Bone marrow (tissue), 2 donors: ENCODE measurements at regions not wholly inside any gene's neighbourhood (a gene's known extent, or its start where the extent isn't known, plus 50 kb on each side); places are given as distances from the start of the nearest gene placed in this dataset.

Source experiments
- DNase-seq, 2 donors: peaks; one replicate each; lab custom pipeline; 2025; lab: John Stamatoyannopoulos, UW

DNA sequence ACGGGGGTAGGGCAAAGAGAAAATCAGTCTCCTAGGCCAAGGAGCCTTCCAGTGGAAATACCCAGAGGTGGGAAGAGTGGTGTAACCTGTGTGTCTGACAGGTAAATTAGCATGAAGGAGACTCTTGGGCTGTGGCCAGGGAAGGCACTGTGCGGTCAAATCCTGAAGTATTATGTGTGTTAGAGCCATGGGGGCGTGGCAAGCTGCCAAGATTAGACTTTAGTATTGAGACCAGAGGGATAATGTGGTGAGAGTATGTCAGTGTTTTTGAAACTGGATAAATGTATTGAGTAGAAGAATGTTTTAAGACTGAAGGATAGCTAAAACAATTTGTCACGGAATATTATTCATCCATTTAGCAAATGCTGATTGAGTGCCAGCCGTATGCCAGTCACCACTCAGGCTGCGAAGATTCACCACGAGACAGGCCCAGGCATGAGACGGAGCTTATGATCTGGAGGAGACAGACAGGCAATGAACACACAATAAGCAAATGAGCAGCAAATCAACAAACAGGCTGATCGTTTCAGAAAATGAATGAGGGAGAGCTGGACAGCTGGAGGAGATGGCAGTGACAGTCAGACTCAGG is 445.9 kb downstream of the MCTP2 start:
- DNase-seq = no peak

DNA sequence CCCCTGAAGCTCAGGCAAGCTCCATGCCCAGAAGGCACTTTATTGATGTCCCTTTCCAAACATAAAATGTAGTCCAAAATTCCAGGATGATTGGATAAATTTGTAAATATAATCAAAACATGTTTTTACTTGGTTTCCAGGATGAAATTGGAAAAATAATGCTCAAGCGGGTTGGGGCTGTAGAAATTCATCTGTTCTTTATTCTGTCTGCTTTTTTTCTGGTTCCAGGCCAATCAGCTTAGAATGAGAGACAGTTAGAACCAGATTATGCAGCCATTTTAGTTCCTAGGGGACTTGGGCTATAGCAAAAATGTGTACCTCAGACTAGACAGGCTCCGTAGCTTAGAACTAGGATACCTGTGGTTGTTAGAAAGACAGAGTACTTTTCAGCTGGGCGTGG is 450.8 kb downstream of the MCTP2 start:
- DNase-seq = no peak

DNA sequence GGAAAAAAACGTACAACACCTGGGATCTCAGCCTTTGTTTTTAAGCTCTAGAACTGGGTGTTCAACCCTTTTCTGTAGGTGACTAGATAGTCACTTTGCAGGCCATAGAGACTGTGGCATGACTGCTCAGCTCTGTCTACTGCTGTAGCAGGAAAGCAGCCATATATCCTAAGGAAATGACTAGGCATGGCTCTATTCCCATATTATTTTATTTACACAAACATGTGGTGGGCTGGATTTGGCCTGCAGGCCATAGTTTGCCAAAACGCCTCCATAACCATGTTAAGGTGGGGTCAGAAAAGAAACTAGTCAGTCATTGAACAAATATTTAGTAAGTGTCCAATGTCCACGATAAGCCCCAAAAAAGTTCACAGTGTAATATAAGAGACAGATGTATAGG is 452.5 kb downstream of the MCTP2 start:
- DNase-seq = no peak

DNA sequence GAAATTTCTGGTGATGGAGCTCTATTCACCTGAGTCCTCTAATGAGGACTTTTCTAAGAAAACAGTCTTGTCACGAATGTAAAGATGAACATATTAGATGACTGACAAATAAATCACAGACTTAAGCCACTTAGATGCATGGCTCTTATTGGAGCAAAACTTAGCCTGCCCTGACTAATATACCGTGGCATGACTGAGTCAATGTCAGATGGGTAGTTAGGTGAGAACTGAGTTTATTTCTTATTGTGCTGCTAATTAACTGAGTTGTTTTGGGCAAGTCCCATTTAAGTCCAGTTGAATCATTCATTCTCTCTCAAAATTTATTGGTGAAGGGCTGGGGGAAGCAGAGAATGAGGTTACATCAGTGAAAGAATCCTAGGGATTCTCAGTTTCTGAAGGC is 459.8 kb downstream of the MCTP2 start:
- DNase-seq = no peak

DNA sequence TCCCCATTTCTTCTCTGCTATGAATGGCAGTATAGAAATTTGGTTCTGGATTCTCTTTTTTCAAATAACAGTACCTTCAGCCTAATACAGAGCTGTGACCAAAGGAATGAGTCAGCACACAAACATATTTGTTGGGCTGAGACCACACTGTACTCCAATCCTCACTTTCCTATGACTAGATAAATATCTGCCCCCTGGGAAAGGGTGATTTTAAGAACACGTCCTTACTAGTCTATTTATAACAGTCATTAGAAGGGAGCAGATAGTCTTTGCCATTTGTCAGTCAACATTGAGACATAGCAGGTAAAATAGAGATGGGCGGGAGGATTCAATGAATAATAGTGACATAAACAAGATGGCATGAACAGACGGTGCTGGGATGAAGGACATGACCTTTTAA is 461.3 kb downstream of the MCTP2 start:
- no peak for DNase-seq

DNA sequence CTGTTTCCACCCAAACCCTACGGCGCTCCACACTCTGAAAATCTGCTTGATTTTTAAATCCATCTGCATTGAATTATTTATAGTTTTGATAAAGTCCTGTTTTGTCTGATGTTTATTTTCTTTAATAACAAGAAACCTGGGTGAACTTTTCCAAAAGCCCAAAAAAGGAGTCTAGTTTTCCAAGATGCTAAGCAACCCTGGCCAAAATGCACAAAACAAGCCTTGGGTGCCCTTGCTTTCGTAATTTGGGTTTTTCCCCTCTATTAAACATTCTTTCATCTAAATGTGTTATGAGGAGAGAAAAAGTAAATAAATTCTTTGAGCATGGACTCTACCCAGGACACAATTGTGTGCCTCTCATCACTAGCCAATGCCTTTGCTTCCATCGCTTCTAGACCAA is 468.9 kb downstream of the MCTP2 start:
- DNase-seq = no peak

DNA sequence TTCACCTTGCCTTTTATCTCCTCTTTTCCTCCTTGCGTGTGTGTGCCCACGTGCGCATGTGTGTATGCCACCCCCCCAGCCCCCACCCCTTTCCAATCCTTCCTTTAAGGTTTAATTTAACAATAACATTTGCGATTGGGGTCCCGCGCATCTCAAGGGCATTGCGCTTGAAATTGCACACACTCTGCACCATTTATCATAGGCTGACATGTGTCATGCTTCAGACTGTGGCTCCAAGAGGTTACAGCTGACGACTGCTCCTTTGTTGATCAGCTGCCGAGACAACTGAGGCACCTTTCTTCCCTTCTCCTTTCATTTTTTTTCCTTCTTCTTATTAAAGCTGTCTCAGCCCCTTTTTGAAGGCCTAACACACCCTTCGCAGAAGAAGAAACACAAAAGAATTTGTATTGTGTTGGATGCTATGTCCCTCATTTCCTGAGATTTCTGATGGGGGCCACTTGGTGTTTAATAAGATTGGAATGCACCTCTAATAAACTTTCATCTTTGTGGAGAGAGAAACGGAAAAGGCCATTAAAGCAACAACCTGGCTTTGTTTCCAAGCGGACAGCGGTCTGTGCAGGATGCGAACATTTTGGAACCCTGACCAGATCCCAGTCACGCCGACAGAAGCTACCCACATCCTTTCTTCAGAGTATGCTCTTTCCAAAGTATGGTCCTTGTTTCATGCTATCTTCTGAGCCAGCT is 470.1 kb downstream of the MCTP2 start:
- DNase-seq = no peak

DNA sequence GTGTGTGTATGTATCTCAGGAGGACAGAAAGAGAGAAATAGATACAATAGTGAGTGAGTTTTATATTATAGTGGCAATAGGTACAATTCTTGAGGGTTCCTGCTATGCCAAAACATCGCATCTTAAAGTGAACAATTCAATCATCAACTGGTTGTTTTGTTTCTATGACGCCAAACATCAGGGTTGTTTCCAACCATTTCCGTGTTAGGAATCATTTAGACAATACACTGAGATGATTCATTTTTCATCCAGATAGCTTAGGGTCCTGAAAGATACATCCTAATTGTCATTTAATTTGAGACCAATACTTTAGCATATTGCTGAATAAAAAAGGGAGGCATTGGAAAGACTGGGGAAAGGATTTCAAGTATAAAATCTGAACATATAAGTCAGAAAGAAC is 472.2 kb downstream of the MCTP2 start:
- no peak for DNase-seq

DNA sequence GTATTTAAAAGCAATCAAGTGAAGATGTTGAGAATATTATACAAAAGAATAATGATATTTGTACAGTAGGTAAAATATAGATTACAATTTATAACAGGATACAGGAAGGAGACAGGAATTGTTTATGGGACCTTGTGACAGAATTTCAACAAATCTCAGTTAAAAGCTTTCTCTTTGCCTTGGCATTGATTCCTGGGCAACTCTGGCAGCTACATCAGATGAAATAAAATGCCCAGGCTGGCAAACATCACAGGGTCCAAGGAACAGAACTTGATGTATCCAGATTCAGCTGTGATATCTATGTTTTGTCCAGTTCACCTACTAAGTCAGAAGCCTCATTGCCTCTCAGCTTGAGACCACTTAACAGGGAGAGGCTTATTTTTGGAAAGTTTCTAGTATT is 473.1 kb downstream of the MCTP2 start:
- no peak for DNase-seq

DNA sequence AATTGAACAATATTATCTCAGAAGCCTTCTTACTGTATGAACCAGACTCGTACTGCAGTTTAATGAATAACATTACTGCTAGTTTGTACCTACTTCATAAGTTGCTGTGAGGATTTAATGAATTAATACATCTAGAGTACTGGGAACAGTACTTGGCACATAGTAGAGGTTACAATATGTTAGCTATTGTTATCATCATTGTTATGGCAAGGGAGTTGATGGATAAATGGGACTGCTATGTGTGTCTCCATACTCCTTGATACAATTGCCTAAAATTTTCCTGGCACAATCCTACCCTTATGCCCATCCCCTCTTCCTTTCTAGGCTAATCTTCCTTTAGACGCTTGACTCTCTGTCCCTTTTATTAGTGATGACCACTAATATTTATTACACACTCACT is 473.6 kb downstream of the MCTP2 start:
- no peak for DNase-seq

DNA sequence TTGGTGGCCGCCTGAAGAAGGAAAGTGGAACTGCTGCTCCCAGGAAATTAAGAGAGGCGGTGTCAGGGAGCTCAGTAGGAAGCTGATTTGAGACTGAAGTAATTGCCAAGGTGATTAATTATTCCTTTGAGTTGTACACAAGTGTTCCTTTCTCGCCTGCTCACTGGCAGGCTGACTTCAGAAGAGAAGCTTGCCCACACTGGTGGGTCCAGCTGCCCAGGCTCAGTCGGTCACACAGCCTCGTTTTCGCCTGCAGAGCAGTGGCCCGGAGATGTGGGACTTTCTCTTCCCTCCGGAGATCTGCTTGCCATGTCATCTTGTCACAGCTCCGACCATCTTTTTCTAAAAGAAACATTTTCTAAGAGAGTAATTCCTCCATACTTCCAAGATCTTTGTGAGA is 478.0 kb downstream of the MCTP2 start:
- no peak for DNase-seq

DNA sequence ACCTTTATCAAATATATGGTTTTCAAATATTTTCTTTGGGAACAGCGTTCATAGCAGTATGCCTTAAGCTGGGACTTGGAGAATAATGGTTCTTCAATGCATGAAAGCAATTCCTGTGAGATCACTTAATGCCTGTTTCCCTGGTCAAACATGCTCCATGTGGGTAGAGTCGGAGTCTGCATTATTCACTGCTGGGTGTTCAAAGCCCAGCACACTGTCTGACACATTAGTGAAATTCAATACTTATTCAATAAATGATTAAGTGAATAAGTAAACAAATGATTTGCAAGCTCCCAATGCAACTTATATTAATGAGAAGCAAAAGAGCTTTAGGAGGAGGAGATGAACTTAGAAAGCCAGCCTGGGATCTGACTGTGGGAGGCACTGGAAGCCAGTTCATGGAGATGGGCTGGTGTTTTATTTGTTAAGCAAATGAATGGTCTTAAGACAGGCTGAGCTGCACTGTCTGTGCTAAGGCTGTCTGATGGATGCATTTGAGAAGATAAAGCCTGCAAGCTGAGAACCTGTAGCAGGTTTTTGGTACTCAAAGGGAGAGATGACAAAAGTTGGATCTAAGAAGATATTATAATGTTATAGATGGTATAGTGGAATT is 490.8 kb downstream of the MCTP2 start:
- no peak for DNase-seq

DNA sequence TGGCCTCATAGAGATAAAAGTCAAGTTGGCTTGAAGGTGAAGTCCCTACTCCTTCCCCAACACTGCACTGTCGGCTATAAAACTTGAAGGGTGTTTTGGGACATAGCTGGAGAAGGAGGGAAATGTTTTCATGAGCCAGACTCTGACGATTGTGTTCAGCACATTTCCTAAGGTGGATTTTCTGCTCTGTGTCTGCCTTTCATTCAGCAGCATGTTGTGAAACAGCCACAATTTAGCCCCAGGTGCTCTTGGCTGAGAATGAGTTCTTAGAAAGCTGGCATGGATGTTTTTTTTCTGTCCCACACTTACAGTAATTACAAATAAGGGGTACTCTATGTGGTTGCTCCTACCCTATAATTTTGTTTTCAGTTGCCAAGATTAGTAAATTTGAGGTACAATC is 492.4 kb downstream of the MCTP2 start:
- no peak for DNase-seq

DNA sequence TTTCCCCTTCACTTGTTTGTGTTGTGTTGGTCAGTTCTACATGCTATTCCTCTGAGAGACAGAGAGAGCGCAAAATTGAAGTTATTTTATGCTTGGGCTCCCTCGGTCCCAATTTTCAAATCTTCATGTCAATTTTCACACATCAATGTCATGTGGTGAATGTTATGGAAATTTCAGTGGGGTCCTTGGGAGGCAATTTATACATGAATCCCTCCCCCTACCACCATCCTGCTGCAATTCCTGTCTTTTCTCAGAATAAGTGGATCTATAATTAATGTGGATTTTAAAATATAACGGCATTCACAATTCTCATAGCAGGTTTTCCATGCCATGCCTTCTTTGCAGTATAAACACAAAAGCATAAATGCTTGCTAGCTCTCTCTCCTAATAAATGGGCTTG is 499.9 kb downstream of the MCTP2 start:
- no peak for DNase-seq

DNA sequence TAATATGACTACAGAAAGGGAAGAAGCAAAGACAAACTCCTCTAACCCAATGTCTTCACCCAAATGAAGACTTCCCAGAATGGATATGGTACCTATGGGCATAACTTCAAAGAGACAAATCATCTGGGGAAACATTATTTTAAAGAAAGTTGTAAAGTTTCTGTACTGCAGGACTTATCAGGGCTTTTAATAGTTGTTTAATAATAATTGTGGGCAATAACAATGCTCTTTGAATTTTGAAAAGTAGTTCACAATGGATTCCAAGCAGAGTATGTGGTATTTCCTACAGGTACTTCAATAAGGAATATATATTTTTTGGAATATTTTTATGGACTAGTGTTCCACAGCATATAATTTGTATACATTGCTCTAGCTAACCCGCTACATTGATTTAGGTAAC is 503.1 kb downstream of the MCTP2 start:
- DNase-seq = no peak

DNA sequence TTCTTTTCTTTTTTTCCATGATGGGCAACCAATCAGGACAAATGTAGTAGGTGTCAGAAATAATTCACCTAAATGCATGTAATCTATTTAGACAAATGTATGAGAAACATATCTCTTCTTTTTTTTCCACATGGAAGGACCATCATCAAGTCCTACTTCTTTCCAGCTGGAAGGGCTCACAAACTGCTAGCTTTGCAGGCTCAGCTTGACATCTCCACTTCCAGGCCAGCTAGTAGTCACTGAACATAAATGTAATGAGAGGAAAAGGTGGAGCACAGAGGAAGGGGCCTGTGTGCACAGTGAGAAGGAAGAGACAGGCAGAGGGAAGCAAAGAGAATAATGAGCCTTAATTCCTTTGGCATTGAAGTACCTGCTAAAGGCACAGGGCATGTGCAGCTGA is 504.9 kb downstream of the MCTP2 start:
- no peak for DNase-seq

DNA sequence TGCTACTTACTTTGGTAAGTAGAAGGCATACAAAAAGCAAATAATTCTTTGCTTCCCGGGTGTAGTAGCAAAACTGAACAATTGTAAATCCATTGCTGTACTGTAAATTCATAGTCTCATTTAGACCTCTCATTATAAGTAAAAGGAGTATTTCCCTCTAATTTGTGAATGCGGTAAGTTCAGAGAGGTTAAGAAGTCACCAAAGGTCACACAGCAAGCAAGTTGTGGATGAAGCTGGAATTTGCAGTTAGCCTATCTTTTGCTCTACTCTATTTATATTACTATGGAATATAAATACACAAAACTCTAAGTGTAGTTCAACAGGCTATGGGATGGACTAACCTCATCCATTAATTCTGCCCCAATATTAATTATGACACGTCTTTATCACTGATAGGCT is 508.3 kb downstream of the MCTP2 start:
- DNase-seq = no peak

DNA sequence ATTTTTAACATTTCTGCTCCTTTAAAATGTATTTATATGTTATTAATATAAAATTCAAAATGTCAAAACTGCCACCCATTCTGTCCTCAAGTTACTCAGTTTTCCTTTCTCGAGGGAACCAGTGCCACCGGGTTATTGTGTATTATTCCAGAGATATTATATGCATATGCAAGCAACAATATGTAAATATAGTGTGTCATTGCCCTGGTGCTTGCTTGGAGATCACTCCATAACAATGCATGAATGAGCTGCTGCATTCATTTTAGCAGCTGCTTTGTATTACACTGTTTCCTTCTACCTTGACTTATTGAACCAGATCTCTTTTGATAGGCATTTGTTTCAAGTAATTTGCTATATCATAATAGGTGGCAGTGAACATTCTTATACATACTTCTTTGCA is 509.1 kb downstream of the MCTP2 start:
- DNase-seq = no peak

DNA sequence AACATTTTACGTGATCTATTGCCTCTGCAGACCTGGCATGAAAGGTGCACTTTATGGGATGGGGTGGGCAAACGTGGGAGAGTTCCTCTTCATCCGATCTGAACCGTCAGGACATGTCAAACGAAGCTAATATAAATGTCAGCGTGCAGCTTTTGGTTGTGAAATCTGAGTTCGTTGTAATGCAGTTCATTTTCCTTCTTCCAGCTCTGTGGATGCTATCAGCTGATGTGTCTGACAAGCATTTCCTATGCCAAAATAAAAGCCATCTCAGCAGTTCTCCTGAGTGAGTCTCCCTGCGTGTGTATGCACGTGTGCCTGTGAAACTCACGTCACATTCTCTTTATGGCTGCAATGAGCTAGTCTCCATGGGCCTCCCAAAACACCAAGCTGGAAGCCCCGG is 512.3 kb downstream of the MCTP2 start:
- DNase-seq = no peak

DNA sequence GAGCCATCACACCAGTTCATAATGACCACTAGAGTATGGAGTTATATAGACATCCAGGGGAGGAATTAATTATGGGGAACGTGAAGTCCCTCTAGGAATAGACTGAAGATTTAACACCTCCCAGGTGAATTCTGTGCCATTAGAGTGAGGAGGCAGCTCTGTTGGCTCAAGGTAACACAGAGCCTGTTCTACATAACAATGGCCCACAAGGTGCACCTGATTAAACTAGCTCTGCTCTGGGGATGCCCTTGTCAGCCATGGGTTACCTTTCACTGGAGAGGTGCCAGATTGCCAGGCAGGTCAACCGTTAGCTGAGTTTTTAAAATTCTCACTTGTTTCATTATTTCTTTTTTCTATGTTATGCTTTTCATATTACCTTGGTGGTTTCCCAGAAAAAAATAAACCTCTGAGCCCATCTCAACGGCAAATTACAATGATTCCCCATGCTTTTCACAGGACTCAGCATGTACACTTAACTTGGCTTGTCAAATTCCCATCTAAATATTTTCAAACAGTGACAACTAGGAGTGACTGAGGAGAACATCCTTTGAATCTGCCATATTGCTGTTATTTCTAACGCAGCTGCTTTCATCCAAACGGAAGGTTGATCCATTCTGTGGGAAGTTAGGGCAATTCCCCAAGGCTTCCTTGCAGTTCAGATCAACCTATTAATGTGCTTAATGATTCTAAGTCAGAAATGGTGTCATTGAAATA is 512.9 kb downstream of the MCTP2 start:
- no peak for DNase-seq

DNA sequence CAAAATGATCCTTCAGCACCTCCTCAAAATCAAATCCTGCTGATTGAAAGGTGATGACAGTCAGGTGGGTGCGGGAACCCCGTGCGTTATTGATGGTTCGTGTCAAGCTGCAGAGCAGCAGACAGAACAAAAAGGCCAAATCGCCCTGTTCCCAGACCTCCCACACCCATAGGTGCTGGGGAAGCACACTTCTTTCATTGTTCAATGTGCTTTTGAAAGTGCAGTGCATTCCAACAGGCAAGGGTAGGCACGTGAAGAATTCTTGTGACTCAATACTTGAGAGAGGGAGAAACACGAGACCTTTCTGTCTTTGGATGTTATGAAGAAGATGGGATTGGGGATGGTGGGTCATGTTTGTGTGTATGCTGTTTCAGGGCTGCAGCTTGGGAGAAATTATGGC is 514.0 kb downstream of the MCTP2 start:
- no peak for DNase-seq

DNA sequence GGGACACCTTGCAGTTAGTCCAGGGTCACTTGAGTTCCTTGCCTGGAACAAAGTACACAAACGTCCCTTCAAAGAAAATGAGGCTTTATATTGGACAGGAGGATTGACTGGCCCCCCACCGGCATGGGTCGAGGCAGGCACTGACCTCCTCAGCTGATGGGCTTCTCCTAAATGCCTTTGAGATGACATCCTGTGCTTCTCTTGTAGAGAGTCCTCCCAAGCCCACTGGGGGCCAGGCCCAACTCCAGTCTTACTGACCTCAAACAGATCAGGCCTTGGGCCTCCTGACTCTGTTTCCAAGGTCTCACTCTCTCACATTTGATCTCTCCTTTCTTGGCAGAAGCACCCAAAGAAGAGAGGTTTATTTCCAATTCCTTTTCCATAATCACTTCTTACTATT is 516.1 kb downstream of the MCTP2 start:
- DNase-seq = no peak
